Neuronal stem cell (in vitro differentiated cells): ENCODE measurements at regions not wholly inside any gene's neighbourhood (a gene's known extent, or its start where the extent isn't known, plus 50 kb on each side); places are given as distances from the start of the nearest gene placed in this dataset.

Source experiments
- DNase-seq: peaks from one replicate; pipeline ENCODE4 v3.0.0-alpha.2; 2013; ENCODE audit warnings: low spot score
- H2AFZ ChIP-seq: one replicate; pipeline ENCODE4 v1.6.1; 2013; ENCODE audit warnings: mild to moderate bottlenecking, low read length, inconsistent platforms
- H2AK5ac ChIP-seq: 2 replicates; pipeline ENCODE4 v1.6.1; 2013; ENCODE audit warnings: low read depth, mild to moderate bottlenecking, inconsistent platforms, low read length, moderate library complexity, mixed read lengths
- H2BK120ac ChIP-seq: 2 replicates; pipeline ENCODE4 v1.6.1; 2013; ENCODE audit warnings: low read depth, mild to moderate bottlenecking, inconsistent platforms, low read length, moderate library complexity, mixed read lengths
- H2BK12ac ChIP-seq: one replicate; pipeline ENCODE4 v1.6.1; 2013; ENCODE audit warnings: low read length, inconsistent platforms
- H2BK15ac ChIP-seq: 2 replicates; pipeline ENCODE4 v1.6.1; 2013; ENCODE audit warnings: mild to moderate bottlenecking, low read length, inconsistent platforms, mixed read lengths
- H2BK5ac ChIP-seq: one replicate; pipeline ENCODE4 v1.6.1; 2013; ENCODE audit warnings: inconsistent platforms, mild to moderate bottlenecking, low read length, moderate library complexity
- H3K14ac ChIP-seq: one replicate; pipeline ENCODE4 v1.6.1; 2013; ENCODE audit warnings: low read length, inconsistent platforms
- H3K18ac ChIP-seq: 2 replicates; pipeline ENCODE4 v1.6.1; 2013; ENCODE audit warnings: low read length, inconsistent platforms
- H3K23ac ChIP-seq: 2 replicates; pipeline ENCODE4 v1.6.1; 2013; ENCODE audit warnings: low read depth, mild to moderate bottlenecking, mixed read lengths, low read length, inconsistent platforms; ENCODE audit not compliant: poor library complexity
- H3K27ac ChIP-seq: replicated peaks from 3 replicates; pipeline ENCODE4 v1.5.1; 2013; ENCODE audit warnings: low read length, inconsistent platforms
- H3K27me3 ChIP-seq, 3 experiments: 2 replicates each; pipeline ENCODE4 v1.6.1; 2013; ENCODE audit warnings: low read length in 3 of 3, mild to moderate bottlenecking in 2 of 3, inconsistent platforms in 1 of 3, low read depth in 1 of 3, mixed read lengths in 1 of 3, moderate library complexity in 1 of 3; ENCODE audit not compliant: control insufficient read depth in 3 of 3, insufficient read depth in 3 of 3
- H3K36me3 ChIP-seq, 2 donors: replicated peaks in 1 of 2; 2 replicates each; pipeline ENCODE4 v1.6.1; 2013; ENCODE audit warnings: low read length in 2 of 2; ENCODE audit not compliant: control insufficient read depth in 2 of 2, insufficient read depth in 2 of 2
- H3K4ac ChIP-seq: 2 replicates; pipeline ENCODE4 v1.6.1; 2013; ENCODE audit warnings: inconsistent platforms, mild to moderate bottlenecking, low read length, moderate library complexity
- H3K4me1 ChIP-seq, 2 donors: 1 replicate in 1 of 2; 2 replicates in 1 of 2; pipeline ENCODE4 v1.6.1; 2013; ENCODE audit warnings: low read length in 2 of 2, low read depth in 1 of 2; ENCODE audit not compliant: control insufficient read depth in 2 of 2, insufficient read depth in 1 of 2
- H3K4me2 ChIP-seq: one replicate; pipeline ENCODE4 v1.6.1; 2013; ENCODE audit warnings: mild to moderate bottlenecking, low read length, inconsistent platforms; ENCODE audit not compliant: insufficient read depth, poor library complexity, severe bottlenecking
- H3K4me3 ChIP-seq, 2 donors: 2 replicates each; pipeline ENCODE4 v1.5.1; 2013; ENCODE audit warnings: low read length in 2 of 2, mild to moderate bottlenecking in 2 of 2, inconsistent platforms in 1 of 2, moderate library complexity in 1 of 2
- H3K79me1 ChIP-seq: one replicate; pipeline ENCODE4 v1.6.1; 2013; ENCODE audit warnings: low read depth, mild to moderate bottlenecking, inconsistent platforms, low read length, moderate library complexity
- H3K9ac ChIP-seq: one replicate; pipeline ENCODE4 v1.6.1; 2013; ENCODE audit warnings: mild to moderate bottlenecking, low read depth, low read length, inconsistent platforms; ENCODE audit not compliant: poor library complexity
- H3K9me3 ChIP-seq, 2 donors: replicated peaks in 1 of 2; 2 replicates each; pipeline versions ENCODE3 to v1.6.1; 2013; ENCODE audit warnings: low read length in 2 of 2, mild to moderate bottlenecking in 2 of 2, inconsistent platforms in 1 of 2, low read depth in 1 of 2, mixed read lengths in 1 of 2, moderate library complexity in 1 of 2; ENCODE audit not compliant: control insufficient read depth in 2 of 2, insufficient read depth in 1 of 2
- H4K8ac ChIP-seq: one replicate; pipeline ENCODE4 v1.6.1; 2013; ENCODE audit warnings: low read depth, mild to moderate bottlenecking, inconsistent platforms, low read length, moderate library complexity
- H4K91ac ChIP-seq: one replicate; pipeline ENCODE4 v1.6.1; 2013; ENCODE audit warnings: low read length, low read depth, mild to moderate bottlenecking, inconsistent platforms; ENCODE audit not compliant: poor library complexity
- WGBS, 2 donors: extraction: QIAGEN DNeasy Blood & Tissue Kit; methylation state at CpG; one replicate each; pipeline ENCODE4 v1.1.7; 2013; ENCODE audit warnings: missing lambda C conversion rate in 2 of 2, mixed read lengths in 1 of 2; ENCODE audit not compliant: insufficient read length in 2 of 2, insufficient replicate concordance in 1 of 2; ENCODE audit errors: extremely low coverage in 2 of 2; 5-methylcytosine and 5-hydroxymethylcytosine counted together

- H4K91ac ChIP-seq: no peak overlapping the region
- H3K4ac ChIP-seq: no peak overlapping the region
- WGBS, 2 donors: no CpG with 5 or more reads among the region's 1 CpG
- no peak overlapping the region for H2BK12ac ChIP-seq
- H3K4me1 ChIP-seq: peaks cover 2 to 7% of the 10 kb centered on the region in 2 donors
- no peak overlapping the region for H2AFZ ChIP-seq
- no peak overlapping the region for H3K9ac ChIP-seq
- H2BK5ac ChIP-seq: no peak overlapping the region
- H3K79me1 ChIP-seq: no peaks in the 10 kb centered on the region
- H3K9me3 ChIP-seq: no peaks in the 10 kb centered on the region
- no peak overlapping the region for H3K18ac ChIP-seq
- no peak overlapping the region for H2AK5ac ChIP-seq
- no peak overlapping the region for H2BK120ac ChIP-seq
- no peak overlapping the region for H4K8ac ChIP-seq
- no peak overlapping the region for H3K27ac ChIP-seq
- no peaks in the 10 kb centered on the region for H3K27me3 ChIP-seq
- no peak overlapping the region for H3K23ac ChIP-seq
- DNase-seq: peak; percentile 15
- no peaks in the 10 kb centered on the region for H3K36me3 ChIP-seq
- no peak overlapping the region for H3K4me3 ChIP-seq
- no peak overlapping the region for H3K14ac ChIP-seq
- no peak overlapping the region for H2BK15ac ChIP-seq
- no peak overlapping the region for H3K4me2 ChIP-seq
Observed at GRCh38 chr10:60444494-60445064, 54.9 kb upstream of the ANK3 start.

GRCh38 chr10:60443346-60443745, 53.7 kb upstream of the ANK3 start:
- Histone ChIP-seq H3K18ac (no peak overlapping the region), H2AFZ (no peak overlapping the region)

GRCh38 chr10:60441515-60441914, 51.8 kb upstream of the ANK3 start:
- Histone ChIP-seq H3K4me2 (no peak overlapping the region), H2BK120ac (no peak overlapping the region), H3K4me3 (no peak overlapping the region), H2BK12ac (no peak overlapping the region), H2AFZ (no peak overlapping the region), H2BK5ac (no peak overlapping the region), H3K36me3 (no peaks in the 10 kb centered on the region), H4K91ac (no peak overlapping the region), H3K23ac (no peak overlapping the region), H2AK5ac (no peak overlapping the region), H3K9ac (no peak overlapping the region), H3K4ac (no peak overlapping the region), H3K27me3 (no peaks in the 10 kb centered on the region), H2BK15ac (no peak overlapping the region), H3K9me3 (no peaks in the 10 kb centered on the region), H3K14ac (no peak overlapping the region), H4K8ac (no peak overlapping the region), H3K27ac (no peak overlapping the region), H3K79me1 (no peaks in the 10 kb centered on the region), H3K18ac (no peak overlapping the region), H3K4me1 (peaks cover 2 to 7% of the 10 kb centered on the region in 2 donors)
- DNase-seq: no peak
- no CpG with 5 or more reads among the region's 1 CpG for WGBS, 2 donors

More at GRCh38 chr10:60443346-60443745, 53.7 kb upstream of the ANK3 start:
- no peak overlapping the region for H3K4me3 ChIP-seq
- H3K23ac ChIP-seq: no peak overlapping the region
- no peak overlapping the region for H3K4me2 ChIP-seq
- H3K9me3 ChIP-seq: no peaks in the 10 kb centered on the region
- no peaks in the 10 kb centered on the region for H3K27me3 ChIP-seq
- no peak overlapping the region for H4K91ac ChIP-seq
- H3K79me1 ChIP-seq: no peaks in the 10 kb centered on the region
- H2BK15ac ChIP-seq: no peak overlapping the region
- no peak overlapping the region for H3K9ac ChIP-seq
- H3K14ac ChIP-seq: no peak overlapping the region
- H3K4me1 ChIP-seq: peaks cover 2 to 7% of the 10 kb centered on the region in 2 donors
- WGBS, 2 donors: no CpG with 5 or more reads among the region's 3 CpGs
- no peak for DNase-seq
- no peaks in the 10 kb centered on the region for H3K36me3 ChIP-seq
- H4K8ac ChIP-seq: no peak overlapping the region
- no peak overlapping the region for H2BK5ac ChIP-seq
- H2BK12ac ChIP-seq: no peak overlapping the region
- no peak overlapping the region for H3K27ac ChIP-seq
- no peak overlapping the region for H2BK120ac ChIP-seq
- H3K4ac ChIP-seq: no peak overlapping the region
- no peak overlapping the region for H2AK5ac ChIP-seq

GRCh38 chr10:60439641-60440040, 50.0 kb upstream of the ANK3 start:
- Histone ChIP-seq H3K4me2 (no peak overlapping the region), H3K79me1 (no peaks in the 10 kb centered on the region), H2BK15ac (no peak overlapping the region), H3K18ac (no peak overlapping the region), H3K36me3 (no peaks in the 10 kb centered on the region), H3K4ac (no peak overlapping the region), H4K91ac (no peak overlapping the region), H3K27me3 (no peaks in the 10 kb centered on the region), H2BK12ac (no peak overlapping the region), H3K23ac (no peak overlapping the region), H2AFZ (no peak overlapping the region), H3K9me3 (no peaks in the 10 kb centered on the region), H2AK5ac (no peak overlapping the region), H4K8ac (no peak overlapping the region), H2BK5ac (no peak overlapping the region), H3K9ac (no peak overlapping the region), H2BK120ac (no peak overlapping the region), H3K4me1 (no peaks in the 10 kb centered on the region), H3K27ac (no peak overlapping the region), H3K14ac (no peak overlapping the region), H3K4me3 (no peak overlapping the region)
- WGBS, 2 donors: no CpG with 5 or more reads among the region's 2 CpGs
- DNase-seq: no peak
